Stomach (tissue), 8 donors: ENCODE measurements at regions not wholly inside any gene's neighbourhood (a gene's known extent, or its start where the extent isn't known, plus 50 kb on each side); places are given as distances from the start of the nearest gene placed in this dataset.

Source experiments
- DNase-seq, 2 donors: peaks; one replicate each; pipeline versions ENCODE4 v3.0.0 to v3.0.0-alpha.2; 2013 to 2019
- H3K27ac ChIP-seq, 5 donors: fragments of 200-600 bp in 4 of 5; sonication (generic) in 4 of 5; one replicate each; pipeline ENCODE4 v1.5.1; 2013 to 2019; ENCODE audit warnings: mild to moderate bottlenecking in 1 of 5, moderate library complexity in 1 of 5
- H3K27me3 ChIP-seq, 3 donors: fragments of 200-600 bp; sonication (generic); one replicate each; pipeline ENCODE4 v1.5.1; 2017 to 2019; ENCODE audit warnings: mixed run types in 1 of 3
- H3K36me3 ChIP-seq, 4 donors: fragments of 200-600 bp; sonication (generic); 1 replicate in 3 of 4; 2 replicates in 1 of 4; pipeline ENCODE4 v1.5.1; 2016 to 2019
- H3K4me1 ChIP-seq, 4 donors: fragments of 200-600 bp; sonication (generic); one replicate each; pipeline ENCODE4 v1.5.1; 2016 to 2019
- H3K4me3 ChIP-seq, 4 donors: fragments of 200-600 bp; sonication (generic) in 3 of 4; one replicate each; pipeline ENCODE4 v1.5.1; 2016 to 2019; ENCODE audit warnings: mild to moderate bottlenecking in 1 of 4
- H3K9me3 ChIP-seq, 4 donors: fragments of 200-600 bp; sonication (generic); one replicate each; pipeline ENCODE4 v1.5.1; 2016 to 2019
- CTCF ChIP-seq, 7 experiments: fragments of 450-650 bp in 4 of 7; fragments of 200-600 bp in 3 of 7; sonication (generic) in 3 of 7; IDR thresholded peaks; one replicate each; pipeline ENCODE4 v1.5.1; 2016 to 2019; ENCODE audit warnings: antibody characterized with exemption in 7 of 7, control low read depth in 2 of 7, mild to moderate bottlenecking in 1 of 7
- EP300 ChIP-seq: sonication (generic); formaldehyde crosslinking; IDR thresholded peaks from one replicate; pipeline ENCODE4 v1.6.1; 2017; ENCODE audit warnings: antibody characterized with exemption
- POLR2A ChIP-seq, 4 donors: fragments of 450-650 bp; IDR thresholded peaks; one replicate each; pipeline ENCODE4 v1.6.1; 2016; ENCODE audit warnings: antibody characterized with exemption in 4 of 4, control low read depth in 2 of 4, mild to moderate bottlenecking in 1 of 4, moderate library complexity in 1 of 4
- POLR2AphosphoS5 ChIP-seq, 3 donors: sonication (generic); formaldehyde crosslinking; IDR thresholded peaks; one replicate each; pipeline ENCODE4 v1.6.1; 2016; ENCODE audit warnings: antibody characterized with exemption in 3 of 3
- WGBS, 5 donors: extraction: QIAGEN DNeasy Blood & Tissue Kit in 3 of 5; methylation state at CpG; one replicate each; pipeline versions ENCODE4 v1.1.5 to v1.1.7; 2013 to 2018; 5-methylcytosine and 5-hydroxymethylcytosine counted together
- intact Hi-C: fragments of 100-400 bp; cut with DNase I; formaldehyde crosslinking; loops from one replicate; pipeline ENCODE4 v1.15.1; 2023; ENCODE audit warnings: low total_unique reads
- donor health status: healthy with polysubstance abuse.
- donor health status: Bipolar disorder and iron deficiency.
- donor health status: healthy.

GRCh38 chr20:1831096-1831495, 64.1 kb upstream of the SIRPA start:
- no peak overlapping the region for H3K4me3 ChIP-seq
- intact Hi-C loops: no loop called here
- H3K27me3 ChIP-seq: peaks cover 0 to 9% (median 4%) of the 10 kb centered on the region in 3 donors
- H3K9me3 ChIP-seq: no peaks in the 10 kb centered on the region
- H3K36me3 ChIP-seq: no peaks in the 10 kb centered on the region
- no peak for DNase-seq
- H3K4me1 ChIP-seq: peaks cover 9 to 40% (median 22%) of the 10 kb centered on the region in 4 donors
- TF ChIP-seq POLR2AphosphoS5 (IDR thresholded peaks at IDR 0.05) (no peak), CTCF (IDR thresholded peaks at IDR 0.05) (no peak), EP300 (no peak), POLR2A (IDR thresholded peaks at IDR 0.05) (no peak)
- peak overlapping the region in 1 of 5 donors; percentile 2 for H3K27ac ChIP-seq
- 64 to 72% (median 66%) methylated on average over 6 of the region's 6 CpGs for WGBS, 5 donors

GRCh38 chr20:1830240-1830639, 65.0 kb upstream of the SIRPA start:
- Histone ChIP-seq H3K4me3 (no peak overlapping the region), H3K9me3 (no peaks in the 10 kb centered on the region), H3K27ac (peak overlapping the region in 1 of 5 donors; percentile 2), H3K27me3 (peaks cover 0 to 6% (median 4%) of the 10 kb centered on the region in 3 donors), H3K4me1 (peaks cover 9 to 40% (median 21%) of the 10 kb centered on the region in 4 donors), H3K36me3 (no peaks in the 10 kb centered on the region)
- peak in 1 of 2 donors; percentile 72 for DNase-seq
- 17 to 46% (median 41%) methylated on average over 4 to 7 of the region's 7 CpGs for WGBS, 5 donors
- intact Hi-C loops: no loop called here
- TF ChIP-seq EP300 (no peak), CTCF (IDR thresholded peaks at IDR 0.05) (no peak), POLR2AphosphoS5 (IDR thresholded peaks at IDR 0.05) (peak in 1 of 3 donors; percentile 10)

- 57 to 75% (median 67%) methylated on average over 9 of the region's 9 CpGs for WGBS, 5 donors
- Histone ChIP-seq H3K27ac (no peak overlapping the region), H3K4me3 (no peak overlapping the region), H3K27me3 (peaks cover 0 to 4% (median 3%) of the 10 kb centered on the region in 3 donors), H3K9me3 (no peaks in the 10 kb centered on the region), H3K4me1 (peaks cover 9 to 40% (median 18%) of the 10 kb centered on the region in 4 donors), H3K36me3 (no peaks in the 10 kb centered on the region)
- intact Hi-C loops: no loop called here
- no peak for DNase-seq
- no peak for TF ChIP-seq CTCF (IDR thresholded peaks at IDR 0.05)
- no peak for TF ChIP-seq POLR2AphosphoS5 (IDR thresholded peaks at IDR 0.05)
- no peak for TF ChIP-seq EP300
- no peak for TF ChIP-seq POLR2A (IDR thresholded peaks at IDR 0.05)
Measured at GRCh38 chr20:1829531-1829930, 65.7 kb upstream of the SIRPA start.

GRCh38 chr20:1828786-1829131, 66.4 kb upstream of the SIRPA start:
- Histone ChIP-seq H3K27ac (peak overlapping the region in 2 of 5 donors; percentile 10 to 48), H3K4me1 (peaks cover 9 to 40% (median 18%) of the 10 kb centered on the region in 4 donors), H3K27me3 (peaks cover 0 to 4% (median 3%) of the 10 kb centered on the region in 3 donors), H3K9me3 (peaks cover 0 to 6% (median 0%) of the 10 kb centered on the region in 4 donors), H3K4me3 (no peak overlapping the region), H3K36me3 (no peaks in the 10 kb centered on the region)
- DNase-seq: no peak
- WGBS, 5 donors: 65 to 86% (median 72%) methylated on average over 1 of the region's 1 CpG
- no peak for TF ChIP-seq CTCF (IDR thresholded peaks at IDR 0.05)
- no peak for TF ChIP-seq POLR2AphosphoS5 (IDR thresholded peaks at IDR 0.05)
- no peak for TF ChIP-seq POLR2A (IDR thresholded peaks at IDR 0.05)
- TF ChIP-seq EP300: no peak
- intact Hi-C loops: no loop called here
